Astrocyte (in vitro differentiated cells and primary cell): ENCODE measurements at regions not wholly inside any gene's neighbourhood (a gene's known extent, or its start where the extent isn't known, plus 50 kb on each side); places are given as distances from the start of the nearest gene placed in this dataset.

Experiments
- EZH2 ChIP-seq: IDR thresholded peaks from 2 replicates; pipeline ENCODE4 v1.6.1; 2012; ENCODE audit warnings: mild to moderate bottlenecking, low read length, inconsistent platforms; ENCODE audit not compliant: insufficient read depth
- TF ChIP-seq, protein P1 (sequence below): IDR thresholded peaks from 2 replicates; pipeline ENCODE4 v1.5.1; 2011; ENCODE audit warnings: low read depth, mild to moderate bottlenecking, inconsistent platforms, low read length, moderate library complexity; ENCODE audit not compliant: insufficient read depth

DNA sequence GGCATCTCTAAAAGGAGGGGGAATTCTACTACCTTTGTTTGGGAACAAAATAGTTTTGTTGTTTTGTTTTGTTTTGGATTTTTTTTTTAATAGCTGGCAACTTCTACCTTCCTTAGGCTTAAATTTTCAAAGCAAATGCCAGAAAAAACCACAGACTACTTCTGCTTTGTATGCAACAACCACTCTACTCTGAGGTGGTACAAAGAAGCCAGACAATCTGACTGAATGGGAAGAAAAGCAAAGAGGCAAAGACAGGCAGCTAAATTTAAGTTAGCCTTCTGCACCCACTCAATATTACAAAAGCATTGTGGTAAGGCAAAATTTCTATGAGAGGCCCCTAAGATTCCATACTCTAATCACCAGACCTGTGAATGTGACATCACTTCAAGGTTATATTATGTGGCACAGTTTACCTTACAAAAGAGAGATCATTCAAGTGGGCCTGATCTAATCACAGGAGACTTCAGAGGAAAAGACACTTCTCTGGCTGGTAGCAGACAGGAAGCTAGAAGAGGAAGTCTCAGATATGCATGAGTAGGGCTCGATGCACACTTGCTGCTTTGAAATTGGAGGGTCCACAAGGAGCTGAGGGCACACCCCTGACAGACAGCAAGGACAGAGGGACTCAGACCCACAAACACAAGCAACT, 566.6 kb downstream of the RPS29 start:
- TF ChIP-seq, protein P1, sequence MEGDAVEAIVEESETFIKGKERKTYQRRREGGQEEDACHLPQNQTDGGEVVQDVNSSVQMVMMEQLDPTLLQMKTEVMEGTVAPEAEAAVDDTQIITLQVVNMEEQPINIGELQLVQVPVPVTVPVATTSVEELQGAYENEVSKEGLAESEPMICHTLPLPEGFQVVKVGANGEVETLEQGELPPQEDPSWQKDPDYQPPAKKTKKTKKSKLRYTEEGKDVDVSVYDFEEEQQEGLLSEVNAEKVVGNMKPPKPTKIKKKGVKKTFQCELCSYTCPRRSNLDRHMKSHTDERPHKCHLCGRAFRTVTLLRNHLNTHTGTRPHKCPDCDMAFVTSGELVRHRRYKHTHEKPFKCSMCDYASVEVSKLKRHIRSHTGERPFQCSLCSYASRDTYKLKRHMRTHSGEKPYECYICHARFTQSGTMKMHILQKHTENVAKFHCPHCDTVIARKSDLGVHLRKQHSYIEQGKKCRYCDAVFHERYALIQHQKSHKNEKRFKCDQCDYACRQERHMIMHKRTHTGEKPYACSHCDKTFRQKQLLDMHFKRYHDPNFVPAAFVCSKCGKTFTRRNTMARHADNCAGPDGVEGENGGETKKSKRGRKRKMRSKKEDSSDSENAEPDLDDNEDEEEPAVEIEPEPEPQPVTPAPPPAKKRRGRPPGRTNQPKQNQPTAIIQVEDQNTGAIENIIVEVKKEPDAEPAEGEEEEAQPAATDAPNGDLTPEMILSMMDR: no peak
- no peak for TF ChIP-seq EZH2
